ENCODE measurements at regions not wholly inside any gene's neighbourhood (a gene's known extent, or its start where the extent isn't known, plus 50 kb on each side); places are given as distances from the start of the nearest gene placed in this dataset.

DNA sequence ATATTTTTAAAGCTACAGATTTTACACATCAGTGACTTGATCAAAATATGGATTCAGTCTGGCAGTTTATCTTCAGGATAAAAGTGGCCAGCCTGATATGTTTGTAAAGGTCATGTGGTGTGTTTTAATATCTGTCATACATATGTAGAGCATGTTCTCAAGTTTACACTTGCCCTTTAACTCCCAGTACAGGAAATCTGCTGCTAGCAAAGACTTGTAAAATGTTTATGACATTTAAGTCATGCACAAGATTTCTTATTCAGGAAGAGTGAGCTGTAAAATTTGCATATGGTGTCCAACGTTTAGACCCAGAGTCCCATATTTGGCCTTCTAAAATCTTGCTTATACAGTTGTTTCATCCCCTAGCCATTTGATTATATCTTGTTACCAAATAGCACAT lies 197.5 kb upstream of the FLRT2 start:
- no peaks in the 10 kb centered on the region for H3F3A ChIP-seq (ENCODE audit: insufficient read depth, low read length, poor library complexity, severe bottlenecking)
- H3K9me3 ChIP-seq (ENCODE audit: low read length) = no peaks in the 10 kb centered on the region
- no peaks in the 10 kb centered on the region for H3K79me2 ChIP-seq (replicated peaks; ENCODE audit: insufficient read depth, low read length)
- no peak overlapping the region for H3K27ac ChIP-seq (ENCODE audit: low read length)
- H3K9me2 ChIP-seq (ENCODE audit: insufficient read depth, low read length) = no peaks in the 10 kb centered on the region
- H3K27me3 ChIP-seq (ENCODE audit: insufficient read depth, low read depth, low read length) = no peaks in the 10 kb centered on the region
- no peak overlapping the region for H3K9ac ChIP-seq (ENCODE audit: low read length)
- no peak overlapping the region for H2AFZ ChIP-seq (ENCODE audit: low read depth, low read length)
- no peak overlapping the region for H3K4me2 ChIP-seq (ENCODE audit: low read length)
- no peaks in the 10 kb centered on the region for H4K20me1 ChIP-seq (ENCODE audit: insufficient read depth)
- H3K4me3 ChIP-seq (ENCODE audit: low read length) = no peak overlapping the region
- H3K36me3 ChIP-seq (ENCODE audit: insufficient read depth, low read length) = no peaks in the 10 kb centered on the region
- no peak for TF ChIP-seq EZH2 (IDR thresholded peaks at IDR 0.05; ENCODE audit: borderline replicate concordance, insufficient read depth, low read length, poor library complexity, severe bottlenecking)
- TF ChIP-seq POLR2AphosphoS5 (IDR thresholded peaks at IDR 0.05) = no peak
- no peak for TF ChIP-seq RAD21 (conservative IDR thresholded peaks at IDR 0.05)
- no peak for TF ChIP-seq SMC3 (conservative IDR thresholded peaks at IDR 0.05; ENCODE audit: poor library complexity)
- TF ChIP-seq MXI1 (conservative IDR thresholded peaks at IDR 0.05; ENCODE audit: poor library complexity, severe bottlenecking) = no peak
- TF ChIP-seq, protein P1, sequence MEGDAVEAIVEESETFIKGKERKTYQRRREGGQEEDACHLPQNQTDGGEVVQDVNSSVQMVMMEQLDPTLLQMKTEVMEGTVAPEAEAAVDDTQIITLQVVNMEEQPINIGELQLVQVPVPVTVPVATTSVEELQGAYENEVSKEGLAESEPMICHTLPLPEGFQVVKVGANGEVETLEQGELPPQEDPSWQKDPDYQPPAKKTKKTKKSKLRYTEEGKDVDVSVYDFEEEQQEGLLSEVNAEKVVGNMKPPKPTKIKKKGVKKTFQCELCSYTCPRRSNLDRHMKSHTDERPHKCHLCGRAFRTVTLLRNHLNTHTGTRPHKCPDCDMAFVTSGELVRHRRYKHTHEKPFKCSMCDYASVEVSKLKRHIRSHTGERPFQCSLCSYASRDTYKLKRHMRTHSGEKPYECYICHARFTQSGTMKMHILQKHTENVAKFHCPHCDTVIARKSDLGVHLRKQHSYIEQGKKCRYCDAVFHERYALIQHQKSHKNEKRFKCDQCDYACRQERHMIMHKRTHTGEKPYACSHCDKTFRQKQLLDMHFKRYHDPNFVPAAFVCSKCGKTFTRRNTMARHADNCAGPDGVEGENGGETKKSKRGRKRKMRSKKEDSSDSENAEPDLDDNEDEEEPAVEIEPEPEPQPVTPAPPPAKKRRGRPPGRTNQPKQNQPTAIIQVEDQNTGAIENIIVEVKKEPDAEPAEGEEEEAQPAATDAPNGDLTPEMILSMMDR (IDR thresholded peaks at IDR 0.05; ENCODE audit: poor library complexity, severe bottlenecking) = no peak
- TF ChIP-seq EP300 (conservative IDR thresholded peaks at IDR 0.05; ENCODE audit: poor library complexity, severe bottlenecking) = no peak
- no peak for TF ChIP-seq TAF1 (IDR thresholded peaks at IDR 0.05; ENCODE audit: low read depth)
- TF ChIP-seq, protein P2, sequence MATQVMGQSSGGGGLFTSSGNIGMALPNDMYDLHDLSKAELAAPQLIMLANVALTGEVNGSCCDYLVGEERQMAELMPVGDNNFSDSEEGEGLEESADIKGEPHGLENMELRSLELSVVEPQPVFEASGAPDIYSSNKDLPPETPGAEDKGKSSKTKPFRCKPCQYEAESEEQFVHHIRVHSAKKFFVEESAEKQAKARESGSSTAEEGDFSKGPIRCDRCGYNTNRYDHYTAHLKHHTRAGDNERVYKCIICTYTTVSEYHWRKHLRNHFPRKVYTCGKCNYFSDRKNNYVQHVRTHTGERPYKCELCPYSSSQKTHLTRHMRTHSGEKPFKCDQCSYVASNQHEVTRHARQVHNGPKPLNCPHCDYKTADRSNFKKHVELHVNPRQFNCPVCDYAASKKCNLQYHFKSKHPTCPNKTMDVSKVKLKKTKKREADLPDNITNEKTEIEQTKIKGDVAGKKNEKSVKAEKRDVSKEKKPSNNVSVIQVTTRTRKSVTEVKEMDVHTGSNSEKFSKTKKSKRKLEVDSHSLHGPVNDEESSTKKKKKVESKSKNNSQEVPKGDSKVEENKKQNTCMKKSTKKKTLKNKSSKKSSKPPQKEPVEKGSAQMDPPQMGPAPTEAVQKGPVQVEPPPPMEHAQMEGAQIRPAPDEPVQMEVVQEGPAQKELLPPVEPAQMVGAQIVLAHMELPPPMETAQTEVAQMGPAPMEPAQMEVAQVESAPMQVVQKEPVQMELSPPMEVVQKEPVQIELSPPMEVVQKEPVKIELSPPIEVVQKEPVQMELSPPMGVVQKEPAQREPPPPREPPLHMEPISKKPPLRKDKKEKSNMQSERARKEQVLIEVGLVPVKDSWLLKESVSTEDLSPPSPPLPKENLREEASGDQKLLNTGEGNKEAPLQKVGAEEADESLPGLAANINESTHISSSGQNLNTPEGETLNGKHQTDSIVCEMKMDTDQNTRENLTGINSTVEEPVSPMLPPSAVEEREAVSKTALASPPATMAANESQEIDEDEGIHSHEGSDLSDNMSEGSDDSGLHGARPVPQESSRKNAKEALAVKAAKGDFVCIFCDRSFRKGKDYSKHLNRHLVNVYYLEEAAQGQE (IDR thresholded peaks at IDR 0.05; ENCODE audit: borderline replicate concordance) = no peak

DNA sequence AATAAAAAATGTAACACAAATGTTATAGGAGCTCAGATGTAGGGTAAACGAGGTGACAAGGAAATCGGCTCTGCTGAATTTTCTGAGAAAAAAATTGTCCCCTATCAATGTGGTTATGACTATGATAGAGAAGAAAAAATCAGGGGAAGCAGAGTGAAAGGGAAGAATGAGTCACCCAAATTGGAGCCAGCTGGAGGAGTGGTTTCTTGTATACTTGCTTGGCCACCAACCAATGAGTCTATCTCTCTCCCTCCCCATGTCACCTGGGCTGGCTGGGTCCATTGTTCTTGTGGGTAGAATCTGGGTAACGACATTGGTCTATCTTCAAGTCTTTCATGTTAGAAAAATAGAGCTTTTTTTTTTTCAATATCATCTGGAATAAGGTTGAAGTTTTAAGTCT lies 196.6 kb upstream of the FLRT2 start:
- Histone ChIP-seq H3K4me3 (ENCODE audit: low read length) (no peak overlapping the region), H3K36me3 (ENCODE audit: insufficient read depth, low read length) (no peaks in the 10 kb centered on the region), H3K27me3 (ENCODE audit: insufficient read depth, low read depth, low read length) (no peaks in the 10 kb centered on the region), H3K79me2 (replicated peaks; ENCODE audit: insufficient read depth, low read length) (no peaks in the 10 kb centered on the region), H3K27ac (ENCODE audit: low read length) (no peak overlapping the region), H3K9me2 (ENCODE audit: insufficient read depth, low read length) (no peaks in the 10 kb centered on the region), H4K20me1 (ENCODE audit: insufficient read depth) (no peaks in the 10 kb centered on the region), H3K4me2 (ENCODE audit: low read length) (no peak overlapping the region), H3K9me3 (ENCODE audit: low read length) (no peaks in the 10 kb centered on the region), H2AFZ (ENCODE audit: low read depth, low read length) (no peak overlapping the region), H3K9ac (ENCODE audit: low read length) (no peak overlapping the region), H3F3A (ENCODE audit: insufficient read depth, low read length, poor library complexity, severe bottlenecking) (no peaks in the 10 kb centered on the region)
- TF ChIP-seq, protein P2 (IDR thresholded peaks at IDR 0.05; ENCODE audit: borderline replicate concordance) = no peak
- TF ChIP-seq, protein P1 (IDR thresholded peaks at IDR 0.05; ENCODE audit: poor library complexity, severe bottlenecking) = no peak
- TF ChIP-seq MXI1 (conservative IDR thresholded peaks at IDR 0.05; ENCODE audit: poor library complexity, severe bottlenecking) = no peak
- no peak for TF ChIP-seq SMC3 (conservative IDR thresholded peaks at IDR 0.05; ENCODE audit: poor library complexity)
- no peak for TF ChIP-seq EP300 (conservative IDR thresholded peaks at IDR 0.05; ENCODE audit: poor library complexity, severe bottlenecking)
- no peak for TF ChIP-seq POLR2AphosphoS5 (IDR thresholded peaks at IDR 0.05)
- no peak for TF ChIP-seq RAD21 (conservative IDR thresholded peaks at IDR 0.05)
- TF ChIP-seq EZH2 (IDR thresholded peaks at IDR 0.05; ENCODE audit: borderline replicate concordance, insufficient read depth, low read length, poor library complexity, severe bottlenecking) = no peak
- TF ChIP-seq TAF1 (IDR thresholded peaks at IDR 0.05; ENCODE audit: low read depth) = no peak
